Activated CD4-positive, alpha-beta T cell treated with anti-CD3 and anti-CD28 coated beads, Interleukin-10, Interleukin-2, amounts not matched to agents 100 ng/mL and 50 ng/mL, durations not matched to agents 16 hours and 8 hours (primary cell): ENCODE measurements at regions not wholly inside any gene's neighbourhood (a gene's known extent, or its start where the extent isn't known, plus 50 kb on each side); places are given as distances from the start of the nearest gene placed in this dataset.

Experiments
- DNase-seq: peaks from one replicate; pipeline ENCODE4 v3.0.0-alpha.2; 2020

DNA sequence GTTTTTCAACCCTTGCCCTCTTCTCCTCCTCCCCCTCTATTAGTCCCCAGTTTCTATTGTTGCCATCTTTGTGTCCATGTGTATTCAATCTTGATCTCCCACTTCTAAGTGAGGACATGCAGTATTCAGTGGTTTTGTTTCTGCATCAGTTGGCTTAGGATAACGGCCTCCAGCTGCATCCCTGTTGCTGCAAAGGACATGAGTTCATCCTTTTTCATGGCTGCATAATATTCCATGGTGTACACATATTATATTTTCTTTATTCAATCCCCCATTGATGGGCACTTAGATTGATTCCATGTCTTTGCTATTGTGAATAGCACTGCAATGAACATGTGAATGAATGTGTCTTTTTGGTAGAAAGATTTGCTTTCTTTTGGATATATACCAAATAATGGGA, 190.4 kb upstream of the LYZL1 start:
- no peak for DNase-seq

DNA sequence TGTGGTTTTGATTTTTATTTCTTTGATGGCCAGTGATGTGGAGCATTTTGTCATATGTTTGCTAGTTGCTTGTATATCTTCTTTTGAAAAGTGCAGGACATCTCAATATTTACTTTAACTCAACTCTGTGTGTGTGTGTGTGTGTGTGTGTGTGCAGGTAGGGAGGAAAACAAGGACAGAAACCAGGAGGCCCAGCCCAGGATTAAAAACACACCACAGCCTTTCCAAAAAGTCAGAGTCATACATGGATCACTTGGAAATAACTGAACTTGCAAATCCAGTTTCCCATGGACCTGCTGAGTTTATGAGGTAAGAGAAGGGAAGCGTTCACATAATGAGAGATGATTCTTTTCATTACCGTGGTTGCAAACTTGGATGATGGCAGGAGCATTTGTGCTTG, 189.9 kb upstream of the LYZL1 start:
- no peak for DNase-seq

DNA sequence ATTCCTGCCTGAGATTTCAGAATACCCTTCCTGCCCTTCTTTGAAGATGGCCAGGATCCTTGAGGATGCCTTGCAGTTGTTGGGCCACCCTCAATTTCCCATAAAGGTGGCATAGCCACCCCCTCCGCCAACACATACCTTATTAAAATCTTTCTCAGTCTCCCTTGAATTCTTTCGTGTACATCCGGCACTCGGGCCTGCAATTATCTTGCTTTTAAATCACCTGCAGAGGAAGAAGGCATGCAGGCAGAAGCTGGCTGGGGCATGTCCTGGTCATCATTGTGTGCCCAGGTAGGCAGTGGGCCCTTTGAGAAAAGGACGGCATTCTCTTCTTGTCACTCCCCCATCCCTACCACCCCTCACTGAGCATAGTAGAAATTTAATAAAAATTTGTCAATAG, 189.5 kb upstream of the LYZL1 start:
- DNase-seq = no peak

DNA sequence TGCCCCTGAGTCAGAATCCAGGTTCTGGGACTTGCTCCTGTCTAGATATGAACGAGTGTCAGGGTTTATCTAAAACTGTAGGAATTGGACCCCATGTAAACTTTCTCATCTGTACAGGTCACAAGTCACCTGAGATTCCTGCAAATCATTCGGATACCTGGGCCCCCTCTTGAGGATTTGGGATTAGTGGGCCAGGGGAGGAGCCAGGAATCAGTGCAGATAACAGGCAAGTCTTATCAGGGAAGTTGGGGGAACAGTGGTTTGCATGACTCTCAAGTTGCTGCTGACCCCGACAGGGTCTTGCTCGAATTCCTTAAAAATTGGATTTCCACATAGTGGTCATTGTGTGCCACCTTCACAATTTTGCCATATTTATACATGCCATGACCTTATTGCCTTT, 188.4 kb upstream of the LYZL1 start:
- DNase-seq = no peak

DNA sequence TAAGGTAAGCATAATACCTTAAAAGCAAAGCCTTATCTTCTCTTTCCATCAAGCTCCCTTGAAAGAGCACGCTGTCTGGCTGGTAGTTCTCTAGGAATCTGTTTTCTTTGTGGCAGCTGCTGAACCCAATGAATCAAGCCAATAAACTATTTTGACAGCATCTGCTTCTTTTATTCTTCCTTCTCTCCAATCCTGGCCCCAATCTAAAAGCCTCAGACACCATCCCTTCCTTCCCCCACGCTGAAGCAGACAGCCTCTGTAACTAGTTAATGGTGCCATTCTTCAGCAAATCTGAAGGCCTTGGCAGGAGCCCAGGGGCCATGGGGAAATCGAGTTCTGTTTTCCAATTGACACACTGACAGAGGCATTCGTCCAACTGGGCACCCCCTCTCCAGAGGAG, 186.6 kb upstream of the LYZL1 start:
- DNase-seq = no peak

DNA sequence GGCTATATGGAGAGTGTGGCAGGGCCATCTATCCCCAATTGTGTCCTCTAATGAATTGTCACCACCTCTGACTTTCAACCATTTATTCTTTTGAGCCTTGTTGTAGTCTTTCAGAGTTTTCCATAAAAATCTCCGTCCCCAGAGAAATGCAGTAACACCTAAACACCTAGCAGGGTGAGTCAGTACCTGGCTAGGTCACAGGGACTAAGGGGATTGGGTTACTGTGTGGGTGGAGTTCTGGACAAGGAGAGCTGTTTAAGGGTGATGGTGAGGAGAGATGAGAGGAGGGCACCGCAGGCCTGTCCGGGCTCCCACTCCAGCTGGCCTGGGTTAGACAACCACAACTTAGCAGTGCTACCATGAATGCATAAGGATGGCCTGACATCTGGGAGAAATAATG, 186.2 kb upstream of the LYZL1 start:
- no peak for DNase-seq

DNA sequence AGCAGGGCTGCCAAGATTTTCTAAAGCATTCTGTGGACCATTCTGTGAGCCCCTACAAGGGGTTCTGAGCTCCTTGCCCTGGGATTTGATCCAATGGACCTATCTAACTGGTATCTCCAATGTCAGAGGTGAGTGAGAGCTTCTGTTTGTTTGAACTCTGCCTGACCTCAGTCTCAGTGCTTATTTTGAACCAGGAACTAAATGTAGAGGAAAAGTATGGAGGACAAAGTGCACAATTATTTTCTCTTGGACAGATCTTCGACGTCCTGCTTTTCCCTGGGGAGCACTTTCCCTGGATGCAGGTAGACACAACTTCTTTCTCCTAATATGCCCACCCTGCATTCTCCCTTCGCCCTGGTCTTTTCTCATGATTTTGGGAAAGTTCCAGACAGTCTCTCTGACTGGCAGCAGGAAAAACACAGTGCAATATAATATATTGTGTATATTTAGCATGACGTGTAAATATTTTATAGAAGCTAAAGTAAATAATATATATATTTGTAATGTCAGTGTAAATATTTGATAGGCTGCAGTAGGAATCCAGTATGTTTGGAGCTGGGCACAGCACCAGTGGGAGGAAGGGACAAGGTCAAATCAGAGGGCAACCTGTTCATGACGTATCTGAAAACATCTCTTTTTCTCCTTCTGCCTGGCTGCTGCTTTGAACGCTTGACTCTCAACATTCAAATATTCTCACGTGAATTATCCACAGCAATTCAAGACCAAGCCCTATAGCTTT, 184.0 kb upstream of the LYZL1 start:
- no peak for DNase-seq

DNA sequence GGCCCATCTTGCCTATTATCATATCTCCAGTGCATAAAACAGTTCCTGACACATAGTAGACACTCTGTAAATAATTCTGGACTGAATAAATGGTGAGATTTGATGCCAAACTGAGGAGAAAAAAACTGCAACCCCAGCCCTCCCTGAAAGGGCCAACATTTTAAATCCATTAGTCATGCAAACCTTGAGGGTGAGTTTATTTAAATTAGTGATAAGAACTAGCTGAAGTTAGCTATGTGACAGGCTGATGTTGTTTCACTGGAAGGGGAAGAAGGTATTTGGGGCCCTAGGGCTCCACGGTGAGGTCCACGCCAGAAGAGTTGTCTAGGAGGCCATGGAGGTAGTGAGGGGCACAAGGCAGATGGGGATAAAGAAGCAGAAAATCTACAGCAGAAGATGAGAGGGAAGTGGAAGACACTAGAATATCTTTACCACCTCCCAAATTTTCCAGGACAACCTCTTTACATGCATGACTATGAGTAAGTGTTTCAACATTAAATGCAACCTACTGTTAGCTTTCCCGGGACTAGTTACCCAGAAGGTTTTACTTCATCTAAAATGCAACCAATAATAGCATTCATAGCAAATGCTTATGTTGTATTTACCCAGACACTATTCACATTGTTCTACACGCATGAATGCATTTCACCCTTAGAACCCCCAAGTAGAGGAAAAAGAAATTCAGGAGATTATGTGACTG, 183.2 kb upstream of the LYZL1 start:
- no peak for DNase-seq

DNA sequence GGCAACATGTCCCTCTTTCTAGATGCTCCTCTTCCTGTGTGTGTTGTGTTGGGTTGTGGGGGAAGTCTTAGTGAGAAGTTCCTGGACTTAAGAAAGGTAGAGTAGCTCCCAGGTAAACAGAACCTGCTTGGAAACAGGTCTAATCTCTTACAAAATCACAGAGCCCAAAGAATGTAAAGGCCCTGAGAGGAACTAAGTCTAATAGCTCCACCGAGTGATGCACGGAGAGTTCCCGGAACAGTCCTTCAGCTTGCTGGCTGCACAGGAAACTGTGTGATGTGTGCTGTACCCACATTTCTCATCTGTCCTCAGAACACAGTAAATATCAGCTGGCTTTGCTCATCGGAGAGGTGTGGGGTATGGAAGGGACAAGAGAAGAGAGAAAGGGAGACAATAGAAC, 182.6 kb upstream of the LYZL1 start:
- no peak for DNase-seq

DNA sequence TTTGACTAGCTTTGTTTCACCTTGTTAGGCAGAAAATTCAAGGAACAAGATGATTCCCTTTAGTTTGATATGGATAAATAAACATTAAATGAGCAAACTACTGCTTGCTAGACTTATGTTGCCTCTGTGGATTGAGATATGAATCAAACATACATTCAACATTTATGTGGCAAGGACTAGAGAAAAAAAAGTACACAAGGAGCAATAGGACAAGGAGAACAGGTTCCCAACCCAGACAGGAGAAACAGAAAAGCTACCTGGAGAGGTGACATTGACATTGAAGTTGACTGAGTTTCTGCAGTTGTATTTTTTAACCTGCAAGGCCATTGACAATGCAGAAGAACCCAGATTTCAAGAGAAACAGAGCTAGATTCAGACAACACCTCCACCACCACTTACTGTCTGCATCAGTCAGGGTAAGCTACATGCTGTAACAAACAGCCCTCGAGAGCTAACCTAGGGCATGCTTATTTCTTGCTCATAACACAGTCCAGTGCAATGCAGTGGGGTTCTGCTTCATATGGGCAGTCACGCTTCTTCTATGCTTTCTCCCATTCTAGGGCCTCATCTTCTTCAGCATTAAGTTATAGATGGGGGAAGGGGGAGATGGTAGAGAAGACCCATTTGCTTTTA, 180.9 kb upstream of the LYZL1 start:
- no peak for DNase-seq

DNA sequence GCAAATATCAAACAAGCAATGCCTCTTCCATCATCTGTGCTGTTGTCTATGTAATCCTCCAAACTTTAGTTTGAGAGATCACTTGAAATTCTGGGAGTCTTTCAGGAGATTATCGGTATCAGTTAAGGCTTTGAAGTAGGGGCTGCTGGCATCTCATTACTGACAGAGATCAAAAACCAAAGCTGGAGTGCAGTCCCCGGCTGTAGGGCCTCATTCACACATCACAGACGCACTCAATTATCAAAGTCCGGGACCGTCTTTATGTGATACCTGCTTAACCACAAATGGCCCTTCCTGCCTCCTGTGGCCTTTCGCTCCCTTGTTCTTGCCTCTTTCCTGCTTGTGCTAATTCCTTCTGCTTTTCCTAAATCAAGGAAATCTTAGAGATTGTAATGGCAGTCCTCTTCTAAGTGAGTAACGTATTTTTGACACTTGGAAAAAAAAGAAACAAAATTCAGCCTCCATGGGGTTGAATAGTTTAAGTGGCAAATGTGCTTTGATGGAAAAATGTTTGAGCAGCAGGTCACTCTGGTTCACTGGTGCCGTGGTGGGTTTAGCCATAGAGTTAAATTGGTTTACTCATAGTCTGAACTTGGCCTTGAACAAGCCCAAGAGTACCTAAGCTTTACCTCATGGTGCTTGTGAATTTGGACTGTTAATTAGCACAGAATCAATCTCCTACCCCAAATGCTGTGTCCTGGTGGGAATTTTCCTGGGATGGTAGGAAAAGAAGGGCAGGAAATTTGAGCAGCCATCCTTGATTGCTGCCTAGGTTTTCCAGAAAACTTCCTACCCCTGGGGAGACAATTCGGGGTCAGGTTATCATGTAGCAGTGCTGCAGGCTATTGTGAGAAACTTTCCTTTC, 178.9 kb upstream of the LYZL1 start:
- DNase-seq = no peak

DNA sequence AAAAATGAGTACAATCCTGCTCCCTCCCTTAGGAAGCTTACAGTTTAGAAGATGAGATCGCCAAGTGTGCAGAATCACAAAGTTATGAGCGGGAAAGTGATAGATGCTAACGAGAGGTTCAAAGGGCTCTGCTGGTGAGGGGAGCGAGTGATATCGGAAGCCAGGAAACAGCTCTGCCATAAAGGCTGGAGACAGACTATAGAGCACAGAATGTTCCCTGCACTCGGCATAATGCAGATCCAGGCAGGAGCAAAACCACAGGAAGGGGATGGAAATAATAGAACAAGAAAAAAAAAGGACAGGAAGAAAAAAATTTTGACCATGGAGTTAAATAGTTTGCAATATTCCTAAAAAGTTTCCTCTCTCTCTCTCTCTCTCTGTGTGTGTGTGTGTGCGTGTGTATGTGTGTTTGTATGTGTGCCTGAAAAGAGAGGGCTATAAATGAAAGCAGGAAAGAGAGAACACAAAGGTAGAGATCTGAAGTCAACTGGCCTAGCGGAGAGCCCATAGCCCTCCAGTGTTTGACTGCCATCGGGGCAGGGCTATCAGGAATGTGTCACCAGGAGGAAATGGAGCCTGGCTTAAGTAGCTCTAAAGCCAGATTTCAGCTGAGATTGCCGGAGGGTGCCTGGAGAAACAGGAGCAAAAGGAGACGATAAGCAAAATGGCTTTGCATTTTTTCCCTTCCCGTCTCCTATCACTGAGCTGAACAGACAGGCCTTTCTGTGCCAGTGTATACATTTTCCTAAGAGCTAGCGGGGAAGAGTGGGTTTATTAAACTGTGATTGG, 175.8 kb upstream of the LYZL1 start:
- no peak for DNase-seq

DNA sequence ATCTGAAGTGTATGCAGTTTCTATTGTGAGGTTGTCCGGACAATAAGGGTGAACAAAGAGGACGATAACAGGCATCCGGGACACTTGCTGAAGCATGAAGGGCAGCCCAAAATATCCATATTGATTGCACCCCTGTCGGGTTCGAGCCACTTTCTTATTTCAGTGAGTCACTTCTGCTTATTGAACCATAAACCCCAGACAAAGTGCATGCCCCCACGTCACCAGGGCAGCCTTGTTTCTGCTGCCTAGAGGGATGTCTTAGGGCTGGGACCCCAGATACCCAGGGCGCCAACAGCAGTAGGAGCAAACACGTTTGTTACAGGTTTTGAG, 175.3 kb upstream of the LYZL1 start:
- DNase-seq = no peak

DNA sequence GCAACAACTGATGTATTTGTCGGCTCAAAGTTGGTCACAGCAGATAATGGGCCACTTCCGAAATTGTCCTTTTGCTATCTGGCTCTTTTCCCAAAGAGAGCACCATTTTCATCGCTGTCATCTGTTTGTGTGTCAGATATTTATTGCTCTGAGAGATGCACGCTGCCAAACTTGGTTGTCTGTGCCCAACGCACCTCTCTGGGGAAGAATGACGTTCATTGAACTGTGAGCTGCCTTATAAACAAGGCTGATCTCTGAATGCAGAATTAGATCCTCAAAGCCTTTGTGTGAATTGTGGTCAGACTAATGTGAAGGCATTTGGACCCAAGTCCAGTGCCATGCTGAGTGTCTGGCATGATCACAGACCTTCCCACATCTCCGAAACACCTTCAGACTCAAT, 174.7 kb upstream of the LYZL1 start:
- DNase-seq = no peak

DNA sequence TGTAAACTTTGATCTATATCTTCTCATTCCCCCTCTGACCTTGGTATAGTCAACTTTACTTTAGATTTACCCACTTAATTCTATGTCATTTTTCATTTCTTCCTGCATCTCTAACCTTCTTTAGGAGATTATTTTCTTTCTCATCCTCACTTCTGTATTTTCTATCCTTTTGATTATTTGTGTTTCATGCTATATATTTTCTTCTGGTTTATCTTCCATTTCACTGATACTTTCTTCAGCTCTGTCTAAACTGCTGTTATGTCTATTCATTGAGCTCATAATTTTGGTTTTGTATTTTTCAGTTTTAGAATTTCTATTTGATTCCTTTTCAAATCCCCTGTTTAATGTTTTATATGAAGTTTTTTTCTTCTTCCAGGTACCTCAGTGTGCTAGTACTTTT, 171.1 kb upstream of the LYZL1 start:
- DNase-seq = no peak

DNA sequence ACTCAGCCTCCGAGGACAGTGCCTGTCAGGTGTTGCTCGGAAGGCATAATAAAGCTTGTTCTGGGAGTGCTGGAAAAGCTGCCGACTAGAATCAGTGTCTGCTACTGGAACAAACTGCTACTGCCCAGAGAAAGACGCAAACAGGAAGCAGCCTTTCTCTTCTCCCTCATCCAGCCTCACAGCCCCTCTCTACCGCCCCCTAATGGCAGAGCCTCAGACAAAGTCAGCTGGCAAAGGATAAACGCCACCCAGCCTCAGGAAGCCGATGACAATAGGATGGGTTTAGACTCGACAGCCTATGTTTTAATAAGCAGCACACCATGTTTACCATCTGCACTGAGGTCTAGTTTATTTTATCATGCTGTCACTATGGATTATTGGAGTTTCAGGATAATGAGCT, 169.5 kb upstream of the LYZL1 start:
- DNase-seq = peak; percentile 14

DNA sequence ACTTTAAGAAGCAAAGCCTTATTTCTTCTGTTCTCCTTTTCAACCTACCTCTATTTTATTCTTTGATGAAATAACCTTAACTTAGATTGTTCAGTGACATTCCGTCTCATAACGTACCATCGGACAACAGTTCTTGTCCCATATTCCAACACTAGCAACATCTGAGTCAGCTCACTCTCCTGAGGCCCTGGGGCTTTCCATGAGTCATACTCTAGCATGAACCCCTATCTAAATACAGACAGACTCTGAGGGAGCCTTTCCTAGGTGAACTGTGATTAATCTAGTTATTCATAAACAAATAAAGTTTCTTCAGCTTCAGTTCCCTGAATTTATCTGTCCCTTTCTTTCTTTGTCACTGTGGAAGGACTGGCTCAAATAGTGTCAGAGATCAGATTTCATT, 168.7 kb upstream of the LYZL1 start:
- no peak for DNase-seq

DNA sequence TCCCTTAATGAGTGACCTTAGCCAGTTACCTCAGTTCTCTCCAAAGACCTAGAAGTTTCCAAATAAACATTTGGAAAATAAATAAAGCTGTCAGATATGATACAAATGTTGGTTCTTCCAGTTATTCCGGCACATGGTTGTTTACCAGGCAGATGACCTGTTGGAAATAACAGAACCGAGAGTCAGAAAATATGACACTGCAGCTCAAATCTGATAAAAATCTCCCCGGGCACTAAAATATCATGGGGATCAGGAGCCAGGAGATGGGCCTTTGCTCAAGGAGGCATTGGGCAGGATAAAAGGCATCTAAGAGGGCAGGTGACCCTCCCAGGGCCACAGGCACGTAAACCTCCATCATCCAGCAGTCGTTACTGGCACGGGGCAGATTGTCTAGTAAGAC, 164.0 kb upstream of the LYZL1 start:
- DNase-seq = no peak

DNA sequence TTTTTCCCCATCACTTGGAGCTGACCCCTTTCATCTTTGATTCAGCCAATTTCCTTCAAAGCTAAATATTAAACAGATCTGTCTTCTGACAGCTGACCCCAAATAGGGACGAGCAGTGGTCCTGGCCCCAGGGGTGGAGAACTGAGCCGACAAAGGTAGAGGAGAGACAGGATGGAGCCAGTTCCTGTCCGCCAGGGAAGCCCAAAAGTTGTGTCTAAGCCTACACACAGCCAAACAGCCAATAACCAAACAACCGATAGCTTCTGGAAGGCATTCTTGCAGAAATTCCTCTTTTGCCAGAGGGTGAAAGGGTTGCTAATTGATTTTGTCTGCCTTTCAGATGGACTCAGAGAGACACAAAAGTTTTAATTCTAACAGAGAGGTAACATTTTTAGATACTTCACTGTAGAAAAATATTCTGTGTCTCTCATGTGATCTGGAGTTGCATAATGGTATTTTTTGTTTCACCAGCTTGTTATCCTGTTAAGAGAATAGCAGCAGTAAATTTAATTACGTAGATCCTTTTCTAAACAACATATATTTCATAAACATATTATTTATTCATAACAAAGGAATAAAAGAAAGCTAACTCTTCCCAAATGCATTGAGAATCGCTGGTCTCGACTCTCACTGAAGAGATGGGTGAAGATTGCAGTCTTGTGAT, 161.7 kb upstream of the LYZL1 start:
- no peak for DNase-seq

DNA sequence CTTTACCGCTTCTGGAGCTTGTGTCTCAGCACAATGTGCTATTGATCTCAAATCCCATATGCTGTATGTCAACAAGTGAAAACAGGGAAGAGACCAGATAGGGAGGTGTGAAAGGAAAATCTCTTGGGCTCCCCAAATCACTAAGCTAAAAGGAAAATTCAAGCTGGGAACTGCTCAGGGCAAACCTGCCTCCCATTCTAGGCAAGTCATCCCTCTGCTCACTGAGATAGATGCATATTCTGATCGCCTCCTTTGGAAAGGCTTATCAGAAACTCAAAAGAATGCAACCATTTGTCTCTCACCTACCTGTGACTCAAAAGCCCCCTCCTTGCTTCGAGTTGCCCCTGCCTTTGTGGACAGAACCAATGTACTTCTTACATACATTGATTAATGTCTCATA, 161.1 kb upstream of the LYZL1 start:
- DNase-seq = no peak

DNA sequence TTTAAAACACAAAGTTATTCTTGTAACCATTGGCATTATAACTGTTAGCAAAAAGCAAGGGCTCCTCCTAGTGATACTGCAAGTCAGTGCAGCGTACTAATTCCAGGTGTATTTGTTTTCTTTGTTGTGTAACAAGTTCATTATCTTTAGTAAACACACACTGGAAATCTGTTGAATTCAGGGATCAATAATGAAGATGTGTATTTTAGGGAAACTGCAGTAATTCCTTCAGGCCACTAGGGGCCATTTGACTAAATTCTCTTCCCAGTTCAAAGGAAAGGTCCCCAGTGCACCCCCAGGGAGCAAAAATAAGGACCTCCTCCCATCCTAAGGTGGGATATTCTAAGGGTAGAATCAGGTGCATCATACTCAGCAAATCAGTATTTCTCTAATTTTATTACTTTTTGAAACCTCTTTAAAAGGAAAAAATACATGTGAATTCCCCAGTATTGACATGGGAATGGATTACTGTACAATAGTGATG, 158.6 kb upstream of the LYZL1 start:
- peak; percentile 2 for DNase-seq

DNA sequence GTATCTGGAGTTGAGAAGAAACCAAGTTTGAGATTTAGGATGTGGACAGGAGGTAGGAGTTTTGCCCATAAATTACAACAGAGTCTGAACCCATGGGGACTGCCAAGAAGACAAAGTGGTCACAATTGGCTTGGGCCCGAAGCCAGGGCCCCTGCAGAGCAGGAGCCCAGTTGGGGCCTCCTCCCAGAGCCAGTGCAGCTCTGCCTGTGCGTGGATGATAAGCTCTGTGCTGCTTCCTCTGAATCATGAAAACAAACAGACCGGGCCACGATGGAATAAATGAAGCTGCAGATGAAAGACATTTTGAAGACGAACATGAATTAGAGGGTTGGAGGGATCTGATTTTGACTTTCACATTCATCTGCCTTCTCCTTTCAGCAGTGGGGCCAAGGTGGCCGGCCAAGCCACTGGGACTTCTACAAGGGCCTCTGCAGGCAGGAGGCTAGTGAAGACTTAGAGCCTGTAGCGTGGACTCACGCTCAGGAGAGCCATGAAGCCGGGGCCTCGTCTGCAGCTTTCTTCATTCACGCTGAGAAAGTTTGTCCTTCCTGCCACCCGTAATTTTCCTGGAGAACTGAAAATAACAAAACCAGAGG, 156.8 kb upstream of the LYZL1 start:
- DNase-seq = no peak
